NT2/D1 (cell line): ENCODE measurements at regions not wholly inside any gene's neighbourhood (a gene's known extent, or its start where the extent isn't known, plus 50 kb on each side); places are given as distances from the start of the nearest gene placed in this dataset.

ENCODE experiments used
- SUZ12 ChIP-seq: IDR thresholded peaks from 2 replicates; pipeline ENCODE4 v1.6.1; 2011; ENCODE audit not compliant: insufficient read length, insufficient read depth; ENCODE audit errors: extremely low read depth
- YY1 ChIP-seq: IDR thresholded peaks from 2 replicates; pipeline ENCODE4 v1.6.1; 2011; ENCODE audit not compliant: insufficient read length, insufficient read depth
- ZNF274 ChIP-seq: IDR thresholded peaks from 2 replicates; pipeline ENCODE4 v1.6.1; 2011; ENCODE audit warnings: mild to moderate bottlenecking, low read depth, low read length

DNA sequence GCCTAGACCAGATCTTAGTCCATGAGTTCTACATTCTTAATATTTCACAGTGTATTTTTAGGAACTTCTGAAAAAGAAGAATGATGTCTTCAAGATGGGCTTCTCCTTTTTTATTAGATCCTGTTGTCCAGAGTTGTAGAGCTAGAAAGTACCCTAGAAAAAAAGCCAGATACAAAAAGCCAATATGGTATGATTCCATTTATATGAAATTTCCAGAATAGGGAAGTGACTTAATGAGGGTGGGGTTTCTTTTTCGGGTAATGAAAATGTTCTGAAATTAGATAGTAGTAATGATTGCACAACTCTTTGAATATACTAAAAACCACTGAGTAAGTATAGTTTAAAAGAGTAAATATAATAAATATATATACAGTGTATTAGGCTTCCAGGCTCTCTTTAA, 116.9 kb downstream of the NFKBIZ start:
- TF ChIP-seq YY1: no peak
- TF ChIP-seq SUZ12: no peak
- no peak for TF ChIP-seq ZNF274
